H1 (cell line): ENCODE measurements at regions not wholly inside any gene's neighbourhood (a gene's known extent, or its start where the extent isn't known, plus 50 kb on each side); places are given as distances from the start of the nearest gene placed in this dataset.

Source experiments
- CTCF ChIA-PET: fragments of 300-600 bp; sonication (Branson Sonifier 250); formaldehyde crosslinking; loops from one replicate; lab custom pipeline; 2021; ENCODE audit not compliant: partially characterized antibody; lab: Charles Lee
- POLR2A ChIA-PET: fragments of 300-600 bp; sonication (Branson Sonifier 250); formaldehyde crosslinking; loops from one replicate; lab custom pipeline; 2021; ENCODE audit warnings: inconsistent platforms; ENCODE audit not compliant: partially characterized antibody; lab: Charles Lee
- DNase-seq, 2 experiments: peaks; one replicate each; pipeline versions ENCODE4 v3.0.0 to v3.0.0-alpha.2; 2010 to 2022; ENCODE audit warnings: low spot score in 2 of 2, low read depth in 1 of 2, mixed read lengths in 1 of 2
- FAIRE-seq: peaks from 2 replicates; lab custom pipeline; 2011; peaks lifted over from hg19 to GRCh38; lab: Jason Lieb, UNC
- H2AFZ ChIP-seq: 2 replicates; pipeline ENCODE4 v1.8.1; 2012; ENCODE audit warnings: low read length, inconsistent platforms
- H2AK5ac ChIP-seq: 2 replicates; pipeline ENCODE4 v1.6.1; 2013; ENCODE audit warnings: low read depth, low read length
- H2BK120ac ChIP-seq: replicated peaks from 2 replicates; pipeline ENCODE3; 2013; ENCODE audit warnings: low read depth, low read length, inconsistent platforms
- H2BK12ac ChIP-seq: 2 replicates; pipeline ENCODE4 v1.6.1; 2013; ENCODE audit warnings: low read depth, low read length
- H2BK15ac ChIP-seq: 2 replicates; pipeline ENCODE4 v1.6.1; 2013; ENCODE audit warnings: low read length
- H2BK20ac ChIP-seq: 2 replicates; pipeline ENCODE4 v1.6.1; 2013; ENCODE audit warnings: low read length
- H2BK5ac ChIP-seq: 2 replicates; pipeline ENCODE4 v1.6.1; 2013; ENCODE audit warnings: low read depth, low read length
- H3K14ac ChIP-seq: 2 replicates; pipeline ENCODE4 v1.6.1; 2013; ENCODE audit warnings: inconsistent platforms; ENCODE audit not compliant: insufficient read length
- H3K18ac ChIP-seq: 2 replicates; pipeline ENCODE4 v1.6.1; 2013; ENCODE audit warnings: low read length; ENCODE audit errors: extremely low read depth
- H3K23ac ChIP-seq: 2 replicates; pipeline ENCODE4 v1.6.1; 2013; ENCODE audit warnings: inconsistent platforms; ENCODE audit not compliant: insufficient read length
- H3K23me2 ChIP-seq: 2 replicates; pipeline ENCODE4 v1.6.1; 2013; ENCODE audit warnings: low read depth, low read length
- H3K27ac ChIP-seq: 2 replicates; pipeline ENCODE4 v1.6.1; 2011; ENCODE audit warnings: low read depth, low read length, inconsistent platforms
- H3K27me3 ChIP-seq, 4 experiments: replicated peaks in 1 of 4; 1 replicate in 1 of 4; 2 replicates in 3 of 4; pipeline versions ENCODE4 v1.6.1 to v1.8.1; 2011 to 2013; ENCODE audit warnings: low read length in 3 of 4, mild to moderate bottlenecking in 3 of 4, inconsistent platforms in 2 of 4, mixed read lengths in 2 of 4, moderate library complexity in 1 of 4; ENCODE audit not compliant: control insufficient read depth in 3 of 4, insufficient read depth in 3 of 4; ENCODE audit errors: extremely low read depth in 1 of 4
- H3K36me3 ChIP-seq, 4 experiments: 2 replicates each; pipeline versions ENCODE4 v1.6.1 to v1.8.1; 2011 to 2013; ENCODE audit warnings: mild to moderate bottlenecking in 4 of 4, low read length in 3 of 4, moderate library complexity in 2 of 4, control low read depth in 1 of 4, inconsistent platforms in 1 of 4; ENCODE audit not compliant: insufficient read depth in 4 of 4, control insufficient read depth in 2 of 4
- H3K4ac ChIP-seq: replicated peaks from 2 replicates; pipeline ENCODE3; 2013; ENCODE audit warnings: low read length, low read depth, mixed read lengths, inconsistent platforms; ENCODE audit not compliant: insufficient read length
- H3K4me1 ChIP-seq, 4 experiments: replicated peaks in 1 of 4; 1 replicate in 1 of 4; 2 replicates in 3 of 4; pipeline versions ENCODE4 v1.6.1 to v1.8.1; 2011 to 2013; ENCODE audit warnings: low read length in 3 of 4, inconsistent platforms in 2 of 4, mixed read lengths in 1 of 4; ENCODE audit not compliant: insufficient read depth in 4 of 4, control insufficient read depth in 3 of 4
- H3K4me2 ChIP-seq, 2 experiments: 2 replicates each; pipeline versions ENCODE4 v1.6.1 to v1.8.1; 2011 to 2013; ENCODE audit warnings: low read depth in 2 of 2, low read length in 2 of 2, control low read depth in 1 of 2, inconsistent platforms in 1 of 2, mild to moderate bottlenecking in 1 of 2; ENCODE audit not compliant: insufficient read depth in 1 of 2
- H3K4me3 ChIP-seq, 4 experiments: fragments of 200-600, 300-600 bp in 1 of 4; sonication (generic), shearing (Covaris generic), sonication (Bioruptor Twin) in 1 of 4; 2 replicates each; pipeline versions ENCODE4 v1.5.1 to v1.8.1; 2011 to 2016; ENCODE audit warnings: low read length in 4 of 4, low read depth in 3 of 4, control low read depth in 2 of 4, inconsistent platforms in 2 of 4, mild to moderate bottlenecking in 2 of 4, mixed read lengths in 1 of 4, moderate library complexity in 1 of 4; ENCODE audit not compliant: insufficient read depth in 2 of 4; ENCODE audit errors: extremely low read depth in 1 of 4
- H3K56ac ChIP-seq: replicated peaks from 2 replicates; pipeline ENCODE3; 2013; ENCODE audit warnings: low read depth, mild to moderate bottlenecking, mixed read lengths, low read length, inconsistent platforms; ENCODE audit not compliant: insufficient read length
- H3K79me1 ChIP-seq: 2 replicates; pipeline ENCODE4 v1.6.1; 2013; ENCODE audit warnings: low read depth, low read length, control low read depth
- H3K79me2 ChIP-seq, 2 experiments: 2 replicates each; pipeline versions ENCODE4 v1.6.1 to v1.8.1; 2012 to 2013; ENCODE audit warnings: low read length in 2 of 2, mild to moderate bottlenecking in 2 of 2, inconsistent platforms in 1 of 2; ENCODE audit not compliant: insufficient read depth in 2 of 2, control insufficient read depth in 1 of 2
- H3K9ac ChIP-seq, 4 experiments: replicated peaks in 1 of 4; 1 replicate in 1 of 4; 2 replicates in 3 of 4; pipeline versions ENCODE4 v1.6.1 to v1.8.1; 2011 to 2013; ENCODE audit warnings: low read depth in 3 of 4, low read length in 3 of 4, control low read depth in 2 of 4, mild to moderate bottlenecking in 2 of 4, moderate library complexity in 2 of 4, inconsistent platforms in 1 of 4; ENCODE audit errors: extremely low read depth in 1 of 4
- H3K9me3 ChIP-seq, 2 experiments: 2 replicates each; pipeline versions ENCODE4 v1.6.1 to v1.8.1; 2012 to 2013; ENCODE audit warnings: mild to moderate bottlenecking in 2 of 2, moderate library complexity in 2 of 2, control low read depth in 1 of 2, inconsistent platforms in 1 of 2, low read depth in 1 of 2, low read length in 1 of 2, mixed read lengths in 1 of 2; ENCODE audit not compliant: insufficient read depth in 2 of 2
- H4K20me1 ChIP-seq, 2 experiments: replicated peaks in 1 of 2; 2 replicates each; pipeline versions ENCODE3 to v1.8.1; 2011 to 2013; ENCODE audit warnings: inconsistent platforms in 2 of 2, low read length in 2 of 2, mild to moderate bottlenecking in 1 of 2; ENCODE audit not compliant: insufficient read depth in 2 of 2, control insufficient read depth in 1 of 2
- H4K5ac ChIP-seq: 2 replicates; pipeline ENCODE4 v1.6.1; 2013; ENCODE audit warnings: low read length, low read depth, mixed read lengths, inconsistent platforms; ENCODE audit not compliant: insufficient read length
- H4K8ac ChIP-seq: 2 replicates; pipeline ENCODE4 v1.8.0; 2013; ENCODE audit warnings: mild to moderate bottlenecking, moderate library complexity, low read length, inconsistent platforms; ENCODE audit not compliant: insufficient read depth; ENCODE audit errors: extremely low read depth
- H4K91ac ChIP-seq: replicated peaks from 2 replicates; pipeline ENCODE3; 2013; ENCODE audit warnings: low read length, mixed read lengths, inconsistent platforms; ENCODE audit not compliant: insufficient read length
- BRCA1 ChIP-seq: IDR thresholded peaks from 2 replicates; pipeline ENCODE4 v1.6.1; 2012; ENCODE audit warnings: low read depth, low read length, improper control_type of control experiment
- CBX8 ChIP-seq: fragments of 300-800, 300-1000 bp; sonication (generic); IDR thresholded peaks from 2 replicates; pipeline ENCODE4 v1.7.1; 2016; ENCODE audit warnings: low read depth, low read length, borderline replicate concordance
- CHD2 ChIP-seq: IDR thresholded peaks from 2 replicates; pipeline ENCODE4 v1.6.1; 2012; ENCODE audit warnings: low read length, improper control_type of control experiment
- CREB1 ChIP-seq: IDR thresholded peaks from 2 replicates; pipeline ENCODE4 v1.6.1; 2012; ENCODE audit warnings: inconsistent platforms
- CTCF ChIP-seq, 3 experiments: IDR thresholded peaks; 1 replicate in 2 of 3; 2 replicates in 1 of 3; pipeline versions ENCODE4 v1.5.1 to v1.6.1; 2011; ENCODE audit warnings: low read length in 3 of 3, mild to moderate bottlenecking in 3 of 3, inconsistent platforms in 2 of 3, low read depth in 1 of 3, moderate library complexity in 1 of 3; ENCODE audit not compliant: insufficient read depth in 1 of 3; ENCODE audit errors: control extremely low read depth in 1 of 3
- EZH2 ChIP-seq: fragments of 200-600 bp; sonication (generic); IDR thresholded peaks from 2 replicates; pipeline ENCODE4 v1.7.1; 2012; ENCODE audit warnings: low read depth, mild to moderate bottlenecking, moderate library complexity, low read length, inconsistent platforms; ENCODE audit not compliant: severe bottlenecking
- HDAC6 ChIP-seq: IDR thresholded peaks from one replicate; pipeline ENCODE4 v1.7.1; 2012; ENCODE audit warnings: low read depth, mild to moderate bottlenecking, inconsistent platforms, low read length, moderate library complexity
- JUND ChIP-seq: IDR thresholded peaks from 2 replicates; pipeline ENCODE4 v1.6.1; 2011; ENCODE audit warnings: mild to moderate bottlenecking, improper control_type of control experiment, low read length
- KDM1A ChIP-seq: fragments of 200-600, 300-600 bp; sonication (generic); IDR thresholded peaks from 2 replicates; pipeline ENCODE4 v1.7.1; 2016; ENCODE audit warnings: mild to moderate bottlenecking, low read length, borderline replicate concordance
- SP2 ChIP-seq: IDR thresholded peaks from 2 replicates; pipeline ENCODE4 v1.6.1; 2012; ENCODE audit warnings: mild to moderate bottlenecking, low read length, inconsistent platforms
- WGBS, 2 experiments: shearing (Covaris generic) in 1 of 2; methylation state at CpG; one replicate each; pipeline versions ENCODE4 v1.1.6 to v1.1.7; 2013 to 2015; ENCODE audit warnings: low lambda C conversion rate in 2 of 2, mixed read lengths in 2 of 2, inconsistent platforms in 1 of 2, low coverage in 1 of 2, missing lambda C conversion rate in 1 of 2; ENCODE audit not compliant: insufficient replicate concordance in 2 of 2, insufficient coverage in 1 of 2, insufficient read length in 1 of 2; ENCODE audit errors: extremely low coverage in 1 of 2, missing lambda C conversion rate in 1 of 2; 5-methylcytosine and 5-hydroxymethylcytosine counted together

DNA sequence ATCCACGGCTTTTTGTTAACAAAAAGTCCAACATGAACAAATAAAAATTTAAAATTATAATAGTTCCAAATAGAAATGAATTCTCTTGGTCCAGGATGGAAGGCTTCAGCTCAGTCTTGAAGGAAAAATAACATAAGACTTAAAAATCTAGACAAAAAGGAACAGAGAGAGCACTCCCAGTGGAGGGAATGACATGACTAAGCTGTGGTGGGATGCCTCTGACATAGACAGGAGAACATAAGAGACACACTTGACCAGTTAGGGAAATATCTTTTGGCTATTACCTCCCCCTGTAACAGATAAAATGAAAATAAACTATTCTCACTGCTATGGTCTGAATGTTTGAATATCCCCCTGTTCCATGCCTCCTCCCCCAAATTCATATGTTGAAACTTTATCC lies 106.8 kb downstream of the BBS10 start:
- Histone ChIP-seq H2AK5ac (no peak overlapping the region), H3K4me3 (no peak overlapping the region), H3K79me2 (no peaks in the 10 kb centered on the region), H4K8ac (no peak overlapping the region), H2BK120ac (no peak overlapping the region), H3K23me2 (no peaks in the 10 kb centered on the region), H3K14ac (no peak overlapping the region), H3K27me3 (no peaks in the 10 kb centered on the region), H3K9ac (no peak overlapping the region), H3K56ac (no peak overlapping the region), H3K36me3 (no peaks in the 10 kb centered on the region), H4K91ac (no peak overlapping the region), H3K4ac (no peak overlapping the region), H4K20me1 (no peaks in the 10 kb centered on the region), H3K4me2 (no peak overlapping the region), H3K9me3 (peaks cover 0 to 2% of the 10 kb centered on the region in 2 experiments; a peak in 1 of 4 replicates), H3K18ac (no peak overlapping the region), H3K4me1 (no peaks in the 10 kb centered on the region), H3K23ac (no peak overlapping the region), H2BK5ac (no peak overlapping the region), H2BK20ac (no peak overlapping the region), H3K79me1 (no peaks in the 10 kb centered on the region), H2BK12ac (no peak overlapping the region), H2BK15ac (no peak overlapping the region), H3K27ac (no peak overlapping the region), H2AFZ (no peak overlapping the region), H4K5ac (no peak overlapping the region)
- 89% methylated on average over 1 of the region's 1 CpG; no CpG with 5 or more reads in 1 of the 2 experiments for WGBS, 2 experiments
- no peak for TF ChIP-seq EZH2
- no peak for TF ChIP-seq CBX8
- no peak for TF ChIP-seq SP2
- TF ChIP-seq KDM1A: no peak
- TF ChIP-seq JUND: no peak
- TF ChIP-seq CTCF (IDR thresholded peaks at IDR 0.05; ENCODE audit: control extremely low read depth in 1 of 3, insufficient read depth in 1 of 3, low read depth in 1 of 3, low read length in 3 of 3): no peak
- TF ChIP-seq CREB1: no peak
- TF ChIP-seq CHD2: no peak
- TF ChIP-seq BRCA1: no peak
- TF ChIP-seq HDAC6: no peak
- DNase-seq (no peak), FAIRE-seq (no peak)
- ChIA-PET CTCF (no interaction called here), POLR2A (no interaction called here)
